Nephron (organoid): ENCODE measurements at regions not wholly inside any gene's neighbourhood (a gene's known extent, or its start where the extent isn't known, plus 50 kb on each side); places are given as distances from the start of the nearest gene placed in this dataset.

Experiments used
- H3K27ac Mint-ChIP-seq, 3 experiments: 2 replicates each; pipeline ENCODE4 v1.8.0; 2020; ENCODE audit warnings: mixed read lengths in 3 of 3, mild to moderate bottlenecking in 2 of 3, moderate library complexity in 1 of 3
- H3K27me3 Mint-ChIP-seq: 2 replicates; pipeline ENCODE4 v1.8.0; 2021; ENCODE audit warnings: low read depth, mild to moderate bottlenecking, moderate library complexity, mixed read lengths
- H3K36me3 Mint-ChIP-seq: 2 replicates; pipeline ENCODE4 v1.8.0; 2020; ENCODE audit warnings: low read depth, mixed read lengths
- H3K4me1 Mint-ChIP-seq: 2 replicates; pipeline ENCODE4 v1.8.0; 2020; ENCODE audit warnings: mixed read lengths
- H3K4me3 Mint-ChIP-seq, 3 experiments: 2 replicates each; pipeline ENCODE4 v1.8.0; 2020; ENCODE audit warnings: mild to moderate bottlenecking in 3 of 3, mixed read lengths in 3 of 3, moderate library complexity in 2 of 3
- H3K9me3 Mint-ChIP-seq: 2 replicates; pipeline ENCODE4 v1.8.0; 2020; ENCODE audit warnings: mixed read lengths
- TF ChIP-seq, protein P1 (sequence below), 3 experiments: fragments of 200-600 bp; sonication (generic); IDR thresholded peaks; one replicate each; pipeline ENCODE4 v1.5.0; 2021; ENCODE audit warnings: antibody characterized with exemption in 3 of 3; ENCODE audit not compliant: unreplicated experiment in 3 of 3

DNA sequence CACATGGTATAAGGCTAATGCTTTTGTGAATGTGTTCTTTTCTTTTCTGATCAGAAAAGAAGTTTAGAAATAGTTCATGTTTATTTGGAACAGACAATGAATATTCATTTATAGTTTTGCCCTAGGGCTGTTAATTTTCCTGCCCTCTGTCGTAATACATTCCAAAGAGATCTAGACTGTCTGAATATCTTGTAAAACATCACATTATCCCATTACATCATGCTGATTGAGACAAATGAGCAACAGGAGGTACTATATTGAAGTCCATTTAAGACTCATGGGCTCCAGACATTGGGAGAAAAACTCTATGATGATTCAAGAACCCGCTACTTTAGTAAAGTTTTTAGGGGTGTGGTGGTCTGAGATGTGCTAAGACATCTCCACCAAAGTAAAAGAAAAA, 121.2 kb upstream of the MAP1B start:
- no peak overlapping the region for H3K4me3 Mint-ChIP-seq
- no peaks in the 10 kb centered on the region for H3K4me1 Mint-ChIP-seq
- H3K9me3 Mint-ChIP-seq, result peaks cover 14% of the 10 kb centered on the region
- no peaks in the 10 kb centered on the region for H3K36me3 Mint-ChIP-seq
- H3K27ac Mint-ChIP-seq, result no peak overlapping the region
- H3K27me3 Mint-ChIP-seq, result peaks cover 4% of the 10 kb centered on the region
- TF ChIP-seq, protein P1, sequence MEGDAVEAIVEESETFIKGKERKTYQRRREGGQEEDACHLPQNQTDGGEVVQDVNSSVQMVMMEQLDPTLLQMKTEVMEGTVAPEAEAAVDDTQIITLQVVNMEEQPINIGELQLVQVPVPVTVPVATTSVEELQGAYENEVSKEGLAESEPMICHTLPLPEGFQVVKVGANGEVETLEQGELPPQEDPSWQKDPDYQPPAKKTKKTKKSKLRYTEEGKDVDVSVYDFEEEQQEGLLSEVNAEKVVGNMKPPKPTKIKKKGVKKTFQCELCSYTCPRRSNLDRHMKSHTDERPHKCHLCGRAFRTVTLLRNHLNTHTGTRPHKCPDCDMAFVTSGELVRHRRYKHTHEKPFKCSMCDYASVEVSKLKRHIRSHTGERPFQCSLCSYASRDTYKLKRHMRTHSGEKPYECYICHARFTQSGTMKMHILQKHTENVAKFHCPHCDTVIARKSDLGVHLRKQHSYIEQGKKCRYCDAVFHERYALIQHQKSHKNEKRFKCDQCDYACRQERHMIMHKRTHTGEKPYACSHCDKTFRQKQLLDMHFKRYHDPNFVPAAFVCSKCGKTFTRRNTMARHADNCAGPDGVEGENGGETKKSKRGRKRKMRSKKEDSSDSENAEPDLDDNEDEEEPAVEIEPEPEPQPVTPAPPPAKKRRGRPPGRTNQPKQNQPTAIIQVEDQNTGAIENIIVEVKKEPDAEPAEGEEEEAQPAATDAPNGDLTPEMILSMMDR (IDR thresholded peaks at IDR 0.05; ENCODE audit: unreplicated experiment in 3 of 3), result no peak

DNA sequence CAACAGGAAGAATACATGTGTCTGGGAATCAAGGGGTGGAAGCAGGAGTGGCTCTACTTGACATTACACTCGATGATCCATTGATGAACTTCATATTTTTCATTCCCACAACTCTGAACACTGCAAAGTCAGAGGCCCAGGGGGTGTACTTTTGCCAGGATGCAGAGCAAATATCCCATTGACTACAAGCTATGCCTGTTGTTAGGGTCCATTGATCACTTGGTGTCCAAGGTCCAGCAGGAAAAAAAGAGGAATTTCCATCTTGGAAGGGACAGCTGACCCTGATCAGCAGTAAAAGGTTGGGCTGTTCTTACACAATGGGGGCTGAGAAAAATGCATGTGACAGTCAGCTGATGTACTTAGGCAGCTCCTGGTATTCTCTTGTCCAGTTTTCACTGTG, 118.5 kb upstream of the MAP1B start:
- TF ChIP-seq, protein P1 (IDR thresholded peaks at IDR 0.05; ENCODE audit: unreplicated experiment in 3 of 3), result no peak
- no peaks in the 10 kb centered on the region for H3K36me3 Mint-ChIP-seq
- peaks cover 4% of the 10 kb centered on the region for H3K27me3 Mint-ChIP-seq
- no peaks in the 10 kb centered on the region for H3K9me3 Mint-ChIP-seq
- H3K4me1 Mint-ChIP-seq, result no peaks in the 10 kb centered on the region
- no peak overlapping the region for H3K4me3 Mint-ChIP-seq
- no peak overlapping the region for H3K27ac Mint-ChIP-seq

DNA sequence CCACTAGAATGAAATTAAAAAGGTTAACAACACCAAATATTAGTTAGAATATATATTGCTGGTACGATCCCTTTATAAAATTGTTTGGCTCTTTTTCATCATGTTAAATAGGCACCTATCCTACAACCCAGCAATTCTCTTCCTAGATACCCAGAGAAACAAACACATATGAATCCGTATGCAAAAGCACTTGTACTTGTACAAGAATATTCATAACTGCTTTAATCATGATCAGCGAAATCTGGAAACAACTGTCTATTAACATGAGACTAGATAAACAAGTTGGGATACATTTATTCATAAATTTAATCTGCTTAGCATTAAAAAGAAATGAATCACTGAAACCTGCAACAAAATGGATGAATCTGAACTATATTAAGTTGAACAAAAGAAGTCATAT, 113.7 kb upstream of the MAP1B start:
- no peak overlapping the region for H3K4me3 Mint-ChIP-seq

DNA sequence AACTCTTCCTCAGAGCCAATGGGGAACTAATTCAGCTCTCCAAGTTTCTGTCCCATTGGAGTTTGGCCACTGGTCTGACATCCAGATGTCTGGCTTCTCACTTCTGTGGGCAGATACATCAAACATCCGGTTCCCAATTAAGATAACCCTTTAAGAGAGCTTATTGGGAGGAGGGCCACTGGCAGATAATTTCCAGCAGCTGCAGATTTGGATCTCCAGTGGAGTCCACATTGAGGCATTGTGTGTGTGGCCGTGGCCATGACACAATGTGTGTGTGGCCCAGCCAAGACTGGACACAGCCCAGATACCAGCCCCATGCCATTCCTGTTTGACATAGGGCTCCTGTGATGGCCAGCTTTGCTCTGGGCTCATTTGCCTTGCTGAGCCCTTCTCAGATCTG, 110.5 kb upstream of the MAP1B start:
- Mint-ChIP-seq H3K27ac (no peak overlapping the region), H3K36me3 (no peaks in the 10 kb centered on the region), H3K27me3 (no peaks in the 10 kb centered on the region), H3K4me1 (peaks cover 6% of the 10 kb centered on the region), H3K9me3 (no peaks in the 10 kb centered on the region), H3K4me3 (no peak overlapping the region)
- TF ChIP-seq, protein P1 (IDR thresholded peaks at IDR 0.05; ENCODE audit: unreplicated experiment in 3 of 3), result no peak

More for the DNA sequence above, 113.7 kb upstream of the MAP1B start:
- no peaks in the 10 kb centered on the region for H3K27me3 Mint-ChIP-seq
- H3K9me3 Mint-ChIP-seq, result no peaks in the 10 kb centered on the region
- TF ChIP-seq, protein P1 (IDR thresholded peaks at IDR 0.05; ENCODE audit: unreplicated experiment in 3 of 3), result no peak
- H3K4me1 Mint-ChIP-seq, result peaks cover 6% of the 10 kb centered on the region
- H3K27ac Mint-ChIP-seq, result no peak overlapping the region
- H3K36me3 Mint-ChIP-seq, result no peaks in the 10 kb centered on the region

DNA sequence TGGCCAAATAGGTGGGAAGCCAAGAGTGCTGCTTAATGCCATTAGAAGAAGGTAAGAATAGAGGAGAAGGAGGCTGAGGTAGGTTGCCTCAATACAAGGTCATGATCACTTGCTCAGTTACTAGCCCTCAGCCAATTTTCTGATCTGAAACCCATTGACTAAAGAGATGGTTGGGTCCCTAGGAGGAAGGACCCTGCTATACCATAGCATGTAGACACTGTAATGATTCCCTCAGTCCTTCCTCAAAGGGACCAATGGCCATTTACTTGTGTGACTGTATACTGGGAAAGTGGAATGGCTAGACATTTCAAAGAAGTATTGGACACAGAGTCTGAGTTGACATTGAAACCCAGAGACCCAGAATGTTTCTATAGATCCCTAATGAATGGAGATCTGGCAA, 108.5 kb upstream of the MAP1B start:
- Mint-ChIP-seq H3K9me3 (no peaks in the 10 kb centered on the region), H3K27me3 (no peaks in the 10 kb centered on the region), H3K4me1 (peaks cover 6% of the 10 kb centered on the region), H3K4me3 (no peak overlapping the region), H3K36me3 (no peaks in the 10 kb centered on the region), H3K27ac (no peak overlapping the region)
- TF ChIP-seq, protein P1 (IDR thresholded peaks at IDR 0.05; ENCODE audit: unreplicated experiment in 3 of 3), result no peak

DNA sequence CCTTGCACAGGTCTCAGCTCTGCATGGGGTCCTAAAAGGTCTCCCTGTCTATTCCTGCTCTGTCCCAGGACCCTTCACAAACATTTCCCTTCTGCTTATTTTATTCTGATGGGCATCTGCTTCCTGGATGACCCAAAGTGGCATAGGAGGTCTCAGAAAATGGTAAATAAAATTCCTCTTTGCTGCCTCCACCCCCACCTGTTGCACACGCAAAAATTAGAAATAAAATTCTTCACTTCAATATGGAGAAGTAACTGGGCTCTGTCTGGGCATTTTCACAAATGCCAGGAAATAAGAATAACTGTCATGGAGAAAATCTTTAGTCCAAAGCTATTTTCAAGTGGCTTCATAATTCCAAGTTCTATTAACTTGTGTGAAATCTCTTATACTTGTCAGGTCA, 106.6 kb upstream of the MAP1B start:
- no peaks in the 10 kb centered on the region for H3K36me3 Mint-ChIP-seq
- H3K27me3 Mint-ChIP-seq, result no peaks in the 10 kb centered on the region
- no peaks in the 10 kb centered on the region for H3K9me3 Mint-ChIP-seq
- H3K4me1 Mint-ChIP-seq, result no peaks in the 10 kb centered on the region
- TF ChIP-seq, protein P1 (IDR thresholded peaks at IDR 0.05; ENCODE audit: unreplicated experiment in 3 of 3), result no peak
- no peak overlapping the region for H3K4me3 Mint-ChIP-seq
- no peak overlapping the region for H3K27ac Mint-ChIP-seq
